Endothelial cell of umbilical vein (primary cell): ENCODE measurements at regions not wholly inside any gene's neighbourhood (a gene's known extent, or its start where the extent isn't known, plus 50 kb on each side); places are given as distances from the start of the nearest gene placed in this dataset.

Experiments used
- BruUV-seq: library from RNA; stranded (reverse); fragments of 400-500 nt; replicated peaks from 2 replicates; lab custom pipeline; 2021; lab: Mats Ljungman, UMichigan
- CTCF ChIA-PET: fragments of 300-600, 350-600 bp; sonication (Branson Sonifier 250); formaldehyde crosslinking; loops from one replicate; lab custom pipeline; 2021; ENCODE audit warnings: antibody characterized with exemption, inconsistent platforms; lab: Charles Lee
- POLR2A ChIA-PET: fragments of 300-600, 350-600 bp; sonication (Branson Sonifier 250); formaldehyde crosslinking; loops from one replicate; lab custom pipeline; 2021; ENCODE audit warnings: antibody characterized with exemption, inconsistent platforms; lab: Charles Lee
- DNase-seq: peaks from one replicate; pipeline ENCODE4 v3.0.0-alpha.2; 2011; ENCODE audit warnings: low read depth, low spot score
- FAIRE-seq: peaks from 2 replicates; lab custom pipeline; 2011; peaks lifted over from hg19 to GRCh38; lab: Jason Lieb, UNC
- H2AFZ ChIP-seq: 2 replicates; pipeline ENCODE4 v1.6.0; 2012; ENCODE audit warnings: low read depth, low read length, control low read depth, inconsistent platforms
- H3K27ac ChIP-seq: 2 replicates; pipeline ENCODE4 v1.5.1; 2011; ENCODE audit warnings: low read depth, mild to moderate bottlenecking, control low read depth, low read length, moderate library complexity; ENCODE audit not compliant: insufficient read depth
- H3K27me3 ChIP-seq, 2 experiments: 2 replicates each; pipeline versions ENCODE4 v1.6.0 to v1.6.1; 2011; ENCODE audit warnings: low read length in 2 of 2, mixed read lengths in 1 of 2; ENCODE audit not compliant: control insufficient read depth in 2 of 2, insufficient read depth in 2 of 2
- H3K36me3 ChIP-seq, 2 experiments: 2 replicates in 1 of 2; 3 replicates in 1 of 2; pipeline ENCODE4 v1.5.1; 2011; ENCODE audit warnings: low read length in 2 of 2, mild to moderate bottlenecking in 1 of 2, moderate library complexity in 1 of 2; ENCODE audit not compliant: control insufficient read depth in 2 of 2, insufficient read depth in 2 of 2; ENCODE audit errors: extremely low read depth in 1 of 2
- H3K4me1 ChIP-seq: 3 replicates; pipeline ENCODE4 v1.5.1; 2011; ENCODE audit warnings: mild to moderate bottlenecking, low read length; ENCODE audit not compliant: control insufficient read depth, insufficient read depth; ENCODE audit errors: extremely low read depth
- H3K4me2 ChIP-seq: 2 replicates; pipeline ENCODE4 v1.6.1; 2011; ENCODE audit warnings: low read length, control low read depth, mixed read lengths; ENCODE audit not compliant: insufficient read depth
- H3K4me3 ChIP-seq, 3 experiments: fragments of 200-600 bp in 1 of 3; sonication (generic), shearing (Covaris generic) in 1 of 3; replicated peaks in 1 of 3; 2 replicates each; pipeline ENCODE4 v1.5.1; 2011 to 2016; ENCODE audit warnings: control low read depth in 3 of 3, low read length in 3 of 3, mild to moderate bottlenecking in 2 of 3, inconsistent platforms in 1 of 3, low read depth in 1 of 3, moderate library complexity in 1 of 3; ENCODE audit not compliant: insufficient read depth in 1 of 3
- H3K79me2 ChIP-seq: 2 replicates; pipeline ENCODE4 v1.6.0; 2012; ENCODE audit warnings: low read length, inconsistent platforms; ENCODE audit not compliant: control insufficient read depth, insufficient read depth
- H3K9ac ChIP-seq: replicated peaks from 2 replicates; pipeline ENCODE3; 2011; ENCODE audit warnings: low read length, control low read depth; ENCODE audit not compliant: insufficient read depth; ENCODE audit errors: extremely low read depth
- H3K9me1 ChIP-seq: replicated peaks from 3 replicates; pipeline ENCODE4 v1.6.0; 2011; ENCODE audit warnings: mild to moderate bottlenecking, low read length; ENCODE audit not compliant: control insufficient read depth, insufficient read depth; ENCODE audit errors: extremely low read depth
- H3K9me3 ChIP-seq: replicated peaks from 2 replicates; pipeline ENCODE4 v1.5.1; 2012; ENCODE audit warnings: low read length, inconsistent platforms; ENCODE audit not compliant: control insufficient read depth, insufficient read depth
- H4K20me1 ChIP-seq: replicated peaks from 2 replicates; pipeline ENCODE3; 2011; ENCODE audit warnings: mild to moderate bottlenecking, low read length; ENCODE audit not compliant: control insufficient read depth, insufficient read depth; ENCODE audit errors: extremely low read depth
- EZH2 ChIP-seq: IDR thresholded peaks from 2 replicates; pipeline ENCODE4 v1.6.1; 2012; ENCODE audit warnings: borderline replicate concordance, low read depth, mild to moderate bottlenecking, moderate library complexity, low read length, inconsistent platforms; ENCODE audit not compliant: severe bottlenecking
- FOS ChIP-seq: IDR thresholded peaks from 2 replicates; pipeline ENCODE4 v1.6.1; 2011; ENCODE audit warnings: mild to moderate bottlenecking, low read length, moderate library complexity, borderline replicate concordance; ENCODE audit not compliant: insufficient read depth
- GATA2 ChIP-seq: IDR thresholded peaks from 2 replicates; pipeline ENCODE4 v1.7.0; 2011; ENCODE audit warnings: low read depth, mild to moderate bottlenecking, moderate library complexity, mixed read lengths, low read length; ENCODE audit not compliant: insufficient read length, insufficient read depth
- JUN ChIP-seq: IDR thresholded peaks from 2 replicates; pipeline ENCODE4 v1.6.1; 2011; ENCODE audit warnings: borderline replicate concordance, low read depth; ENCODE audit not compliant: insufficient read length, insufficient read depth
- MYC ChIP-seq: IDR thresholded peaks from one replicate; pipeline ENCODE4 v1.6.1; 2011; ENCODE audit warnings: mild to moderate bottlenecking, low read depth, low read length
- POLR2A ChIP-seq: IDR thresholded peaks from 2 replicates; pipeline ENCODE4 v1.6.1; 2012; ENCODE audit warnings: low read depth, mild to moderate bottlenecking, control low read depth, low read length
- POLR2AphosphoS5 ChIP-seq: IDR thresholded peaks from 2 replicates; pipeline ENCODE4 v1.6.1; 2012; ENCODE audit warnings: low read depth, mild to moderate bottlenecking, control low read depth, low read length, moderate library complexity; ENCODE audit not compliant: insufficient read depth
- dilution Hi-C: fragments of 300-500 bp; cut with MboI; formaldehyde crosslinking; loops from one replicate; pipeline ENCODE4 v1.15.0; 2019; ENCODE audit warnings: low sequenced_read_pairs; ENCODE audit not compliant: extremely low pct_ligation_motif_present
- intact Hi-C: fragments of 100-400 bp; cut with micrococcal nuclease; formaldehyde crosslinking; loops from one replicate; pipeline ENCODE4 v1.10.0; 2022
- TF ChIP-seq, protein P1 (sequence below), 2 donors: IDR thresholded peaks; 1 replicate in 1 of 2; 2 replicates in 1 of 2; pipeline ENCODE4 v1.5.1; 2011; ENCODE audit warnings: low read length in 2 of 2, mild to moderate bottlenecking in 2 of 2, moderate library complexity in 2 of 2, control low read depth in 1 of 2, inconsistent platforms in 1 of 2, low read depth in 1 of 2; ENCODE audit not compliant: insufficient read depth in 1 of 2; ENCODE audit errors: extremely low read depth in 1 of 2
- TF ChIP-seq, protein P2 (sequence below): IDR thresholded peaks from 2 replicates; pipeline ENCODE4 v1.6.1; 2011; ENCODE audit not compliant: insufficient read depth, insufficient read length

DNA sequence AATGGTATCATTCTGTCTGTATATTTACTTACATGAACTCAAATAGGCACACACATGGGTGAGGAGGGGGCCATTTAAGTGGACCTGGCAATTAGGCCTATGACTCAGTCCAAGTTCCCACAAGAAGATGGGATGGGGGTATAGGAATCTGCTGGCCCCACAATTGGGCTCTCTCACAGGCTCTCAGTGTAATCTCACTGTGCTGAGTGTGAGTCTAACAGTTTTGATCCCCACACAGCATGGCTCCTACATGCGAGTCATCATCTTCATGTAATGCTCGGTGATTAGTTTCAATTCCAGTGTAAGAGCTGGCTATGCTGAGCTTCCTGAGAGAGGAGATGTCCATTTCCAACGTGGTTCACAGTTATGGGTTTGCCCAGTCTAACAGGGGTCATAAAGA is 114.0 kb downstream of the GATA6 start:
- TF ChIP-seq GATA2 (no peak), POLR2AphosphoS5 (no peak), MYC (no peak), EZH2 (no peak), JUN (no peak), FOS (no peak), POLR2A (no peak)
- TF ChIP-seq, protein P1, sequence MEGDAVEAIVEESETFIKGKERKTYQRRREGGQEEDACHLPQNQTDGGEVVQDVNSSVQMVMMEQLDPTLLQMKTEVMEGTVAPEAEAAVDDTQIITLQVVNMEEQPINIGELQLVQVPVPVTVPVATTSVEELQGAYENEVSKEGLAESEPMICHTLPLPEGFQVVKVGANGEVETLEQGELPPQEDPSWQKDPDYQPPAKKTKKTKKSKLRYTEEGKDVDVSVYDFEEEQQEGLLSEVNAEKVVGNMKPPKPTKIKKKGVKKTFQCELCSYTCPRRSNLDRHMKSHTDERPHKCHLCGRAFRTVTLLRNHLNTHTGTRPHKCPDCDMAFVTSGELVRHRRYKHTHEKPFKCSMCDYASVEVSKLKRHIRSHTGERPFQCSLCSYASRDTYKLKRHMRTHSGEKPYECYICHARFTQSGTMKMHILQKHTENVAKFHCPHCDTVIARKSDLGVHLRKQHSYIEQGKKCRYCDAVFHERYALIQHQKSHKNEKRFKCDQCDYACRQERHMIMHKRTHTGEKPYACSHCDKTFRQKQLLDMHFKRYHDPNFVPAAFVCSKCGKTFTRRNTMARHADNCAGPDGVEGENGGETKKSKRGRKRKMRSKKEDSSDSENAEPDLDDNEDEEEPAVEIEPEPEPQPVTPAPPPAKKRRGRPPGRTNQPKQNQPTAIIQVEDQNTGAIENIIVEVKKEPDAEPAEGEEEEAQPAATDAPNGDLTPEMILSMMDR (IDR thresholded peaks at IDR 0.05; ENCODE audit: extremely low read depth in 1 of 2, insufficient read depth in 1 of 2, low read depth in 1 of 2, low read length in 2 of 2) = no peak
- TF ChIP-seq, protein P2, sequence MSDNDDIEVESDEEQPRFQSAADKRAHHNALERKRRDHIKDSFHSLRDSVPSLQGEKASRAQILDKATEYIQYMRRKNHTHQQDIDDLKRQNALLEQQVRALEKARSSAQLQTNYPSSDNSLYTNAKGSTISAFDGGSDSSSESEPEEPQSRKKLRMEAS = no peak
- H3K79me2 ChIP-seq = no peaks in the 10 kb centered on the region
- intact Hi-C loops (loop anchor here (2.0 to 5.0 kb wide), 2 partner anchors 114 to 115 kb away; partner anchors contain the start of gene GATA6), dilution Hi-C loops (no loop called here)
- H3K9me3 ChIP-seq = no peaks in the 10 kb centered on the region
- ChIA-PET POLR2A (no interaction called here), CTCF (interaction anchor here (1.3 kb wide), 1 partner anchor 52 kb away, joined by 3 read pairs; no protein-coding TSS in a partner anchor)
- no peak overlapping the region for H2AFZ ChIP-seq
- no peaks in the 10 kb centered on the region for H4K20me1 ChIP-seq
- H3K9ac ChIP-seq = peak overlapping the region; percentile 76
- H3K4me3 ChIP-seq = no peak overlapping the region
- no peak for FAIRE-seq
- BruUV-seq = no TSS peak
- no peaks in the 10 kb centered on the region for H3K36me3 ChIP-seq
- H3K27me3 ChIP-seq = no peaks in the 10 kb centered on the region
- H3K4me1 ChIP-seq = peaks cover 20% of the 10 kb centered on the region
- DNase-seq = peak; percentile 13
- H3K27ac ChIP-seq = peak overlapping the region; percentile 93
- no peaks in the 10 kb centered on the region for H3K9me1 ChIP-seq
- H3K4me2 ChIP-seq = no peak overlapping the region
